ENCODE measurements at regions not wholly inside any gene's neighbourhood (a gene's known extent, or its start where the extent isn't known, plus 50 kb on each side); places are given as distances from the start of the nearest gene placed in this dataset.

DNA sequence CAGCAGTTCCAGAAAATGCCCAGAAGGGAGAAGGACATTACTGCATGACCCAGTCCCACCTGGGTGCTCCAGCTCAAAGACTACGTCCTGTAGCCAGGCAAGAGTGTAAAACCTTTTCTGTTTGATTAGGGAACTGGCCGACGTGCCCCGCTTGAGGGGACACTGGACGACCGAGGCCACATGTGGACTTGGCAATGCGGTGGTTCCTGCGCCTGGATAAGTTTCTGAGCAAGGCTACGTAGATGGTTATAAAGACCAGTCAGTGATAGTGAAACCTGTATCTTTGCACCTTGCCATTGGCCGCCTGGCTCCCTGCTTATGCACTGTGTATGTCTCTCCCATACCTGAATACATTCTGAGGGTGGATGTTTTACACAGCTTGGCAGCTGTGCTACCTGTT is 567.0 kb upstream of the CRIM1 start:
- no peak overlapping the region for H3K4me3 ChIP-seq (ENCODE audit: low read length)
- H4K20me1 ChIP-seq (ENCODE audit: control insufficient read depth, insufficient read depth, low read depth, low read length) = no peaks in the 10 kb centered on the region
- no peaks in the 10 kb centered on the region for H3K36me3 ChIP-seq (ENCODE audit: control insufficient read depth, low read length)
- H3K4me2 ChIP-seq (ENCODE audit: low read length) = no peak overlapping the region
- H3K27me3 ChIP-seq (ENCODE audit: control insufficient read depth, low read length) = no peaks in the 10 kb centered on the region
- H3K79me2 ChIP-seq (ENCODE audit: control insufficient read depth, low read length) = no peaks in the 10 kb centered on the region
- no peaks in the 10 kb centered on the region for H3K9me2 ChIP-seq (replicated peaks; ENCODE audit: control insufficient read depth, low read length)
- H3K4me1 ChIP-seq (ENCODE audit: control insufficient read depth, low read length) = no peaks in the 10 kb centered on the region
- H3K27ac ChIP-seq (ENCODE audit: low read depth, low read length) = no peak overlapping the region
- no peak for TF ChIP-seq EZH2phosphoT487 (IDR thresholded peaks at IDR 0.05; ENCODE audit: borderline replicate concordance, low read length)
- TF ChIP-seq, protein P1, sequence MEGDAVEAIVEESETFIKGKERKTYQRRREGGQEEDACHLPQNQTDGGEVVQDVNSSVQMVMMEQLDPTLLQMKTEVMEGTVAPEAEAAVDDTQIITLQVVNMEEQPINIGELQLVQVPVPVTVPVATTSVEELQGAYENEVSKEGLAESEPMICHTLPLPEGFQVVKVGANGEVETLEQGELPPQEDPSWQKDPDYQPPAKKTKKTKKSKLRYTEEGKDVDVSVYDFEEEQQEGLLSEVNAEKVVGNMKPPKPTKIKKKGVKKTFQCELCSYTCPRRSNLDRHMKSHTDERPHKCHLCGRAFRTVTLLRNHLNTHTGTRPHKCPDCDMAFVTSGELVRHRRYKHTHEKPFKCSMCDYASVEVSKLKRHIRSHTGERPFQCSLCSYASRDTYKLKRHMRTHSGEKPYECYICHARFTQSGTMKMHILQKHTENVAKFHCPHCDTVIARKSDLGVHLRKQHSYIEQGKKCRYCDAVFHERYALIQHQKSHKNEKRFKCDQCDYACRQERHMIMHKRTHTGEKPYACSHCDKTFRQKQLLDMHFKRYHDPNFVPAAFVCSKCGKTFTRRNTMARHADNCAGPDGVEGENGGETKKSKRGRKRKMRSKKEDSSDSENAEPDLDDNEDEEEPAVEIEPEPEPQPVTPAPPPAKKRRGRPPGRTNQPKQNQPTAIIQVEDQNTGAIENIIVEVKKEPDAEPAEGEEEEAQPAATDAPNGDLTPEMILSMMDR (IDR thresholded peaks at IDR 0.05; ENCODE audit: low read depth, low read length, poor library complexity, severe bottlenecking) = no peak
- H3K9me3 ChIP-seq (ENCODE audit: control insufficient read depth, insufficient read depth, low read length) = no peaks in the 10 kb centered on the region
- H3F3A ChIP-seq (ENCODE audit: control insufficient read depth, insufficient read depth) = no peaks in the 10 kb centered on the region

DNA sequence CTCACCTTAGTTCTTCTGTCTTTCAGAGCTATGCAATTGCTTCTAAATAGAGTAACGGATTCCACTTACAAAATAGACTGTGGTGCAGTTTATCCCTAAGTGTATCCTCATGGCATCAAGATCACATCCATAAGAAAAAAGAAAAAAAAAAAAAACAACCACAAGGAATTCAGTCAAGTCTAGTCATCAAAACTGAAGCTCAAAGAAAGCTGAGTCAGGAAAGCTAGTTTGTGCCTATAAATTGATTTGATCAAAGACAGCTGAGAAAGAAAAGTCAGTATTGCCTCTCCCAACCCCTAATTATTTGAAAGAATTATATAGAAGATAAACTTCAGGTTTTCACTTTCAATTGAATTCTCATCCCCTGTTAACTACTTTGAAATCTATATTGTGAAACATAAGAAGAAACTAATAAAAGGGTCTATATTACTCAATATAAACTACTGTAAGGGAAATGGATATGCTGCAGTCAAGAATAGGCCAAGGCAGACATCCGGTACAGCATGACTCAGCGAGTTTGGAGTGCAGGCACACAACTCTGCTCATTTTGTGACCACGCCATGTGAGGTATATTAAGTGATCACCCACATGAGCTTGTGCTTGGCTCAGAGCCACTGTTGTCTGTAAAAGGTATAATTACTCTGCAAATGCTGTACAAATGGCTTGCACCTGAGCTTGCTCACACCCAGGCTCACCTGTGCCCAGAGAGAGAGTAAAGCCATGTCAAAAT is 568.1 kb upstream of the CRIM1 start:
- Histone ChIP-seq H3K4me2 (ENCODE audit: low read length) (no peak overlapping the region), H3K36me3 (ENCODE audit: control insufficient read depth, low read length) (no peaks in the 10 kb centered on the region), H3K9me3 (ENCODE audit: control insufficient read depth, insufficient read depth, low read length) (no peaks in the 10 kb centered on the region), H3K4me1 (ENCODE audit: control insufficient read depth, low read length) (no peaks in the 10 kb centered on the region), H3K4me3 (ENCODE audit: low read length) (no peak overlapping the region), H3K27me3 (ENCODE audit: control insufficient read depth, low read length) (no peaks in the 10 kb centered on the region), H3K9me2 (replicated peaks; ENCODE audit: control insufficient read depth, low read length) (no peaks in the 10 kb centered on the region), H4K20me1 (ENCODE audit: control insufficient read depth, insufficient read depth, low read depth, low read length) (no peaks in the 10 kb centered on the region), H3F3A (ENCODE audit: control insufficient read depth, insufficient read depth) (no peaks in the 10 kb centered on the region), H3K79me2 (ENCODE audit: control insufficient read depth, low read length) (no peaks in the 10 kb centered on the region), H3K27ac (ENCODE audit: low read depth, low read length) (no peak overlapping the region)
- TF ChIP-seq EZH2phosphoT487 (IDR thresholded peaks at IDR 0.05; ENCODE audit: borderline replicate concordance, low read length) = no peak
- TF ChIP-seq, protein P1 (IDR thresholded peaks at IDR 0.05; ENCODE audit: low read depth, low read length, poor library complexity, severe bottlenecking) = no peak

DNA sequence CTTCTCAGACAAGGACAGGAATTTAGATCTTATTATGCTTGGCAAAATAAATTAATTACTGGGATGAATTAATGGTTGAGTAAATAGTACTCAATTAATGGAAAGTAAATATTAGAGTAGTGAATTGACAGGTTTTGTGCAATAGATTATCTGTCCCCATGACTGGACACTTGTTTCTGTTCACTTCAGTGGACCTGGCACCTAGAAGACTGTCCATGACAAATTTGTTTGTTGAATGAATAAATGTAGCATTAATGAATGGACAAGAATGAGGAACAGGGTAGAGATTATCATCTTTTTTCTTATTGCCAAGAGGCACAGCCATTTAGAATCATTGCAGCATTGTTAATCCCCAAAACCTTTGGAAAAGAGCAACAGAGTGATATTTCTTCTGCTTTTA is 570.0 kb upstream of the CRIM1 start:
- Histone ChIP-seq H3K27ac (ENCODE audit: low read depth, low read length) (no peak overlapping the region), H3K4me3 (ENCODE audit: low read length) (no peak overlapping the region), H4K20me1 (ENCODE audit: control insufficient read depth, insufficient read depth, low read depth, low read length) (no peaks in the 10 kb centered on the region), H3K4me1 (ENCODE audit: control insufficient read depth, low read length) (no peaks in the 10 kb centered on the region), H3K79me2 (ENCODE audit: control insufficient read depth, low read length) (no peaks in the 10 kb centered on the region), H3K36me3 (ENCODE audit: control insufficient read depth, low read length) (no peaks in the 10 kb centered on the region), H3K9me3 (ENCODE audit: control insufficient read depth, insufficient read depth, low read length) (no peaks in the 10 kb centered on the region), H3F3A (ENCODE audit: control insufficient read depth, insufficient read depth) (no peaks in the 10 kb centered on the region), H3K4me2 (ENCODE audit: low read length) (no peak overlapping the region), H3K9me2 (replicated peaks; ENCODE audit: control insufficient read depth, low read length) (no peaks in the 10 kb centered on the region), H3K27me3 (ENCODE audit: control insufficient read depth, low read length) (no peaks in the 10 kb centered on the region)
- TF ChIP-seq, protein P1 (IDR thresholded peaks at IDR 0.05; ENCODE audit: low read depth, low read length, poor library complexity, severe bottlenecking) = no peak
- TF ChIP-seq EZH2phosphoT487 (IDR thresholded peaks at IDR 0.05; ENCODE audit: borderline replicate concordance, low read length) = no peak
